ENCODE measurements at regions not wholly inside any gene's neighbourhood (a gene's known extent, or its start where the extent isn't known, plus 50 kb on each side); places are given as distances from the start of the nearest gene placed in this dataset.

- TF ChIP-seq CTCF (conservative IDR thresholded peaks at IDR 0.05; ENCODE audit: low read depth in 2 of 2) (no peak), EZH2 (IDR thresholded peaks at IDR 0.05; ENCODE audit: low read depth, unreplicated experiment) (no peak), CREB1 (CRISPR knock-in tag; IDR thresholded peaks at IDR 0.05; ENCODE audit: low read depth) (no peak), POLR2AphosphoS5 (IDR thresholded peaks at IDR 0.05; ENCODE audit: low read depth) (no peak), JUNB (IDR thresholded peaks at IDR 0.05; ENCODE audit: unreplicated experiment) (no peak), ETS1 (IDR thresholded peaks at IDR 0.05) (no peak), REST (IDR thresholded peaks at IDR 0.05; ENCODE audit: unreplicated experiment) (no peak), NANOG (IDR thresholded peaks at IDR 0.05; ENCODE audit: borderline replicate concordance) (no peak), ZNF114 (CRISPR knock-in tag; IDR thresholded peaks at IDR 0.05) (no peak), STAT1 (IDR thresholded peaks at IDR 0.05; ENCODE audit: unreplicated experiment) (no peak), EZH2phosphoT487 (IDR thresholded peaks at IDR 0.05; ENCODE audit: unreplicated experiment) (no peak), ZNF331 (CRISPR knock-in tag; IDR thresholded peaks at IDR 0.05; ENCODE audit: low read depth) (no peak)
Observed at GRCh38 chr6:119960036-119960435, 610.5 kb upstream of the MAN1A1 start.
